ENCODE measurements at regions not wholly inside any gene's neighbourhood (a gene's known extent, or its start where the extent isn't known, plus 50 kb on each side); places are given as distances from the start of the nearest gene placed in this dataset.

- Mint-ChIP-seq H3K27ac (no peak overlapping the region), H3K4me1 (no peaks in the 10 kb centered on the region), H3K9me3 (peaks cover 5% of the 10 kb centered on the region), H3K36me3 (no peaks in the 10 kb centered on the region), H3K27me3 (no peaks in the 10 kb centered on the region), H3K4me3 (no peak overlapping the region)
- ATAC-seq (ENCODE audit: low read depth): no peak
- no peak for DNase-seq
- POLR2A ChIA-PET: no interaction called here
Observed at GRCh38 chr11:36988556-36988955, 390.5 kb upstream of the RAG2 start.

DNA sequence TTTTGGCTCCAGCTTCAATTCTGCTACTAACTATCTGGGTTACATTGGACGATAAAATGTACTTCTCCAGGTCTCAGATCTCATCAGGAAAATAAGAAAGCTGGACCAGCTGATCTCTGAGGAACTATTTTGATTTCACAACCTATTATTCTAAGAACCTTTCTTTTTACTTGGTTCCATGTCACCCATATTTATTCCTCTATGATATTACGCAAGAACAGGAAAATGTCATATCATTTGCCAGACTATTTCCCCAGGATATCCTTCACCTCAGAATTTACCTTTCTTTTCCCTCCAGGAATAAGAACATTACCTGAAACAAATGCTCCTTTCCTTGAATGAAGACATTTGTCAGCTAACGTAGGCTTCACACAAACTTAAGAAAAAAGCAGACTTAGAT, 387.5 kb upstream of the RAG2 start:
- no peaks in the 10 kb centered on the region for H3K27me3 Mint-ChIP-seq
- DNase-seq: no peak
- ATAC-seq (ENCODE audit: low read depth): no peak
- no peaks in the 10 kb centered on the region for H3K36me3 Mint-ChIP-seq
- H3K4me1 Mint-ChIP-seq: no peaks in the 10 kb centered on the region
- peaks cover 8% of the 10 kb centered on the region for H3K9me3 Mint-ChIP-seq
- no peak overlapping the region for H3K4me3 Mint-ChIP-seq
- H3K27ac Mint-ChIP-seq: no peak overlapping the region
- POLR2A ChIA-PET: no interaction called here

DNA sequence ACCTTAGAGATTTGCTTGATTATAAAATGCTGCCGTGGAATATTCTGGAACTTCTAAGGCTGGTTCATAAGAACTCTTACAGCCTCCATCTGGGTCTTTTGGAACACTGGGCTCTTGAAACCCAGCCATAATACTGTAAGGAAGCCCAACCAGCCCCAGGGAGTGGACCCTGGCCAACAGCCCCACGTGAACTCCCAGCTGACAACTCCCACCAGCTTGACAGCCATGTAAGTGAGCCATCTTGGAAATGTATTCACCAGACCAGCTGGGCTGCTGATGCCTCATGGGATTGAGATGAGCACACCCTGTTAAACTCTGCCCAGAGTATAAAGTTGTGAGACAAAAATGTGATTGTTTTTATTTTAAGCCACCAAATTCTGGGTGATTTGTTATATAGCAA, 378.7 kb upstream of the RAG2 start:
- no peak for ATAC-seq (ENCODE audit: low read depth)
- peaks cover 8% of the 10 kb centered on the region for H3K9me3 Mint-ChIP-seq
- no peaks in the 10 kb centered on the region for H3K27me3 Mint-ChIP-seq
- POLR2A ChIA-PET: no interaction called here
- no peak for DNase-seq
- H3K4me1 Mint-ChIP-seq: no peaks in the 10 kb centered on the region
- H3K36me3 Mint-ChIP-seq: no peaks in the 10 kb centered on the region
- H3K27ac Mint-ChIP-seq: no peak overlapping the region
- no peak overlapping the region for H3K4me3 Mint-ChIP-seq

- Mint-ChIP-seq H3K9me3 (no peaks in the 10 kb centered on the region), H3K27ac (no peak overlapping the region), H3K36me3 (no peaks in the 10 kb centered on the region), H3K4me1 (no peaks in the 10 kb centered on the region), H3K4me3 (no peak overlapping the region), H3K27me3 (no peaks in the 10 kb centered on the region)
- no peak for ATAC-seq (ENCODE audit: low read depth)
- POLR2A ChIA-PET: no interaction called here
- no peak for DNase-seq
Observed at GRCh38 chr11:36974771-36975170, 376.7 kb upstream of the RAG2 start.

GRCh38 chr11:36953976-36954375, 355.9 kb upstream of the RAG2 start:
- POLR2A ChIA-PET: no interaction called here
- no peak for DNase-seq
- Mint-ChIP-seq H3K4me1 (no peaks in the 10 kb centered on the region), H3K27me3 (no peaks in the 10 kb centered on the region), H3K4me3 (no peak overlapping the region), H3K9me3 (no peaks in the 10 kb centered on the region), H3K36me3 (no peaks in the 10 kb centered on the region), H3K27ac (no peak overlapping the region)
- ATAC-seq (ENCODE audit: low read depth): no peak

GRCh38 chr11:36948460-36949127, 350.6 kb upstream of the RAG2 start:
- ATAC-seq (ENCODE audit: low read depth) (no peak), DNase-seq (no peak)
- no peaks in the 10 kb centered on the region for H3K9me3 Mint-ChIP-seq
- no peak overlapping the region for H3K4me3 Mint-ChIP-seq
- no peaks in the 10 kb centered on the region for H3K4me1 Mint-ChIP-seq
- H3K27me3 Mint-ChIP-seq: no peaks in the 10 kb centered on the region
- no peaks in the 10 kb centered on the region for H3K36me3 Mint-ChIP-seq
- POLR2A ChIA-PET: no interaction called here
- no peak overlapping the region for H3K27ac Mint-ChIP-seq

GRCh38 chr11:36945384-36945783, 347.3 kb upstream of the RAG2 start:
- no peak for DNase-seq
- H3K4me3 Mint-ChIP-seq: no peak overlapping the region
- H3K4me1 Mint-ChIP-seq: no peaks in the 10 kb centered on the region
- H3K9me3 Mint-ChIP-seq: no peaks in the 10 kb centered on the region
- POLR2A ChIA-PET: no interaction called here
- H3K27me3 Mint-ChIP-seq: no peaks in the 10 kb centered on the region
- ATAC-seq (ENCODE audit: low read depth): no peak
- H3K27ac Mint-ChIP-seq: no peak overlapping the region
- no peaks in the 10 kb centered on the region for H3K36me3 Mint-ChIP-seq

DNA sequence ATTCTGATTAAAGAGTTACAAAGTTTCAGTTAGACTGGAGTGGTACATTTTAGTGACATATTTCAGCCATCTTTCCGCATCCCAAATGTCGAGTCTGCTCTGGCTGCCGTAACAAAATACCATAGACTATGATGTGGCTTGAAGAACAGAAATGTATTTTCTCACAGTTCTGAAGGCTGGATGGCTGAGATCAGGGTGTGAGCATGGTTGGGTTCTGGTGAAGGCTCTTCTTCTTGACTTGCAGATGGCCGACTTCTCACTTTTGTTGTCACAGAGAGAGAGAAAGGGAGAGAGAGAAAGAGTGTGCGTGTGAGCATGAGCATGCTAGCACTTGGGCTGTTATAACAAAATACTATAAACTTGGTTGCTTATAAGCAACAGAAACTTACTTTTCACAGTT, 335.4 kb upstream of the RAG2 start:
- no peak overlapping the region for H3K27ac Mint-ChIP-seq
- POLR2A ChIA-PET: no interaction called here
- H3K9me3 Mint-ChIP-seq: no peaks in the 10 kb centered on the region
- H3K4me1 Mint-ChIP-seq: no peaks in the 10 kb centered on the region
- H3K4me3 Mint-ChIP-seq: no peak overlapping the region
- DNase-seq (no peak), ATAC-seq (ENCODE audit: low read depth) (no peak)
- H3K36me3 Mint-ChIP-seq: no peaks in the 10 kb centered on the region
- H3K27me3 Mint-ChIP-seq: no peaks in the 10 kb centered on the region

- POLR2A ChIA-PET: no interaction called here
- Mint-ChIP-seq H3K27me3 (no peaks in the 10 kb centered on the region), H3K4me3 (no peak overlapping the region), H3K4me1 (no peaks in the 10 kb centered on the region), H3K36me3 (no peaks in the 10 kb centered on the region), H3K27ac (no peak overlapping the region), H3K9me3 (no peaks in the 10 kb centered on the region)
- ATAC-seq (ENCODE audit: low read depth): no peak
- no peak for DNase-seq
Observed at GRCh38 chr11:36931139-36931538, 333.1 kb upstream of the RAG2 start.

DNA sequence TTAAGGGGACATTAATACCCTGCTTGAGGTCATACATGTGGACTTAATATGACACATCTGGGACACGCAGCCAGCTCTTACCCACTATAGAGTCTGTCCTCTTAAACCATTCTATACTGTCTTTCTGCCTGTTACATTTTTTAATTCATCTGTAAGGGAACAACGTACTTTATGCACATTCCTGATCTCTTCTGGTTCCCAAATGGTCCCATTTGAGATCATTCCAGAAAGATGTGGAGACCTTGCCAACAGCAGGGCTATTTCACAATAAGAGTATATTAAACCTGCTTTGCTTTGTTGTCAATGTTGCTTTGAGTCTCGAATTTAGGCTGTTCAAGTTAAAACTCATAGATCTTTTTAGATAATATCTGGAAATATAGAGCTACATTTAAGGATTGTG, 332.2 kb upstream of the RAG2 start:
- H3K9me3 Mint-ChIP-seq: no peaks in the 10 kb centered on the region
- no peak for DNase-seq
- no peaks in the 10 kb centered on the region for H3K27me3 Mint-ChIP-seq
- POLR2A ChIA-PET: no interaction called here
- H3K4me1 Mint-ChIP-seq: no peaks in the 10 kb centered on the region
- no peaks in the 10 kb centered on the region for H3K36me3 Mint-ChIP-seq
- ATAC-seq (ENCODE audit: low read depth): no peak
- no peak overlapping the region for H3K4me3 Mint-ChIP-seq
- H3K27ac Mint-ChIP-seq: no peak overlapping the region

- H3K27me3 Mint-ChIP-seq: no peaks in the 10 kb centered on the region
- no peaks in the 10 kb centered on the region for H3K4me1 Mint-ChIP-seq
- H3K4me3 Mint-ChIP-seq: no peak overlapping the region
- POLR2A ChIA-PET: no interaction called here
- ATAC-seq (ENCODE audit: low read depth) (no peak), DNase-seq (no peak)
- no peaks in the 10 kb centered on the region for H3K36me3 Mint-ChIP-seq
- no peak overlapping the region for H3K27ac Mint-ChIP-seq
- H3K9me3 Mint-ChIP-seq: no peaks in the 10 kb centered on the region
Observed at GRCh38 chr11:36929401-36929800, 331.4 kb upstream of the RAG2 start.

- Mint-ChIP-seq H3K9me3 (no peaks in the 10 kb centered on the region), H3K4me1 (no peaks in the 10 kb centered on the region), H3K27me3 (no peaks in the 10 kb centered on the region), H3K27ac (no peak overlapping the region), H3K36me3 (no peaks in the 10 kb centered on the region), H3K4me3 (no peak overlapping the region)
- ATAC-seq (ENCODE audit: low read depth) (no peak), DNase-seq (no peak)
- POLR2A ChIA-PET: no interaction called here
Observed at GRCh38 chr11:36928621-36929020, 330.6 kb upstream of the RAG2 start.

GRCh38 chr11:36899800-36900199, 301.8 kb upstream of the RAG2 start:
- POLR2A ChIA-PET: no interaction called here
- Mint-ChIP-seq H3K4me3 (no peak overlapping the region), H3K27ac (no peak overlapping the region), H3K4me1 (no peaks in the 10 kb centered on the region), H3K9me3 (no peaks in the 10 kb centered on the region), H3K36me3 (no peaks in the 10 kb centered on the region), H3K27me3 (no peaks in the 10 kb centered on the region)
- DNase-seq (no peak), ATAC-seq (ENCODE audit: low read depth) (no peak)

DNA sequence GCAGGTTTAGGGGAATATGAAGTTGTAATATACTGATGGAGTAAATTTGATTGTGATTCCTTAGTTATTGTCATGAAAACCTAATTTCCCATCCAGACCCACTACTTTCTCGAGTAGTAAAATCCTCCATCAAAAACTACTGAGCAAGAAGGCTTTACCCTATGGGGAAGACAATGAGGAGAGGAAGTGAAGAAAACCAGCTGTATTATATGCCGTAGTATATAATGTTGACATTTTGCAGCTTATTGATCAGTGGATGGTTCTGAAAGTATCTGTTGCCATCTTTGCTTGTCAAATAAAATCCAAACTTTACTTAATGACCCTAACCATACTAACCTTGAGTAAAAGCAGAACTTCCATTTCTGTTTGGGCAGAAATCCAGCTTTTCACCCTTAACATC, 292.8 kb upstream of the RAG2 start:
- POLR2A ChIA-PET: no interaction called here
- Mint-ChIP-seq H3K27me3 (no peaks in the 10 kb centered on the region), H3K4me3 (no peak overlapping the region), H3K36me3 (no peaks in the 10 kb centered on the region), H3K4me1 (no peaks in the 10 kb centered on the region), H3K9me3 (no peaks in the 10 kb centered on the region), H3K27ac (no peak overlapping the region)
- ATAC-seq (ENCODE audit: low read depth) (no peak), DNase-seq (no peak)

DNA sequence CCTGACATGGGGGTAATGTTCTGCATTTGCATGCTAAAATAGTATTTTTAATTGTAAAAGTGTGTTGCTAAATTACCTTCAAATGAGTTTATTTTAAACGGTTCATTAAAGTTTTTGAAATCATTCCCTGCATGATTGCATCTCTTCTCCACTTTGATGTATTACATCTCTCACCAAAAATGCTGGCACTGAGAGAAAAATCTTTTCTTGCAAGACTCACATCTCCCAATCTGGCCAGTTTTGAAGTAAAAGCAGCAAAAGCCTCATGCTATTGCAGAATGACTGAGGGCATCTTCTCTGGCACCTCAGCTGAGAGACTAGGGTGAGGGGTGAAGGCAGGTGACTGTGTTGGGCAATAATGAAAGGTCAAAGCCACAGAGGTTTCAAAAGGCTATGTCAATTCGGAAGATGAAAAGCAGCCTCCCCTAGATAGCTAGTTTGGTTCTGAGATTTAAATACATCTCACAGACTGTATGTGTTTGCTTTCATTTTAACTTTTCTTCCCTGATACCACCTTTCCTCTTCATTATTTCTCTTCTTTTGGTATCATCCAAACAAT, 292.2 kb upstream of the RAG2 start:
- H3K36me3 Mint-ChIP-seq: no peaks in the 10 kb centered on the region
- no peaks in the 10 kb centered on the region for H3K4me1 Mint-ChIP-seq
- DNase-seq (no peak), ATAC-seq (ENCODE audit: low read depth) (no peak)
- no peaks in the 10 kb centered on the region for H3K9me3 Mint-ChIP-seq
- no peak overlapping the region for H3K4me3 Mint-ChIP-seq
- no peak overlapping the region for H3K27ac Mint-ChIP-seq
- no peaks in the 10 kb centered on the region for H3K27me3 Mint-ChIP-seq
- POLR2A ChIA-PET: no interaction called here

Measured in activated naive CD8-positive, alpha-beta T cell treated with anti-CD3 and anti-CD28 coated beads, Interleukin-2, amount 10 ng/mL, durations not matched to agents 7 days and 5 days (primary cell).